HG02943 (cell line): ENCODE measurements at regions not wholly inside any gene's neighbourhood (a gene's known extent, or its start where the extent isn't known, plus 50 kb on each side); places are given as distances from the start of the nearest gene placed in this dataset.
A peak's percentile ranks its signal among the peaks of the same experiment; 100 is the strongest.
"Not testable (repeated sequence)": the region's sequence is repeated elsewhere in the genome, so short reads cannot be mapped to it uniquely, and the experiment has no call there.

Source experiments
- ATAC-seq: cut with Tn5 transposase; IDR thresholded peaks from one replicate; pipeline ENCODE4 v1.9.1; 2021; ENCODE audit warnings: mild to moderate bottlenecking, low read depth, moderate library complexity; ENCODE audit not compliant: unreplicated experiment

DNA sequence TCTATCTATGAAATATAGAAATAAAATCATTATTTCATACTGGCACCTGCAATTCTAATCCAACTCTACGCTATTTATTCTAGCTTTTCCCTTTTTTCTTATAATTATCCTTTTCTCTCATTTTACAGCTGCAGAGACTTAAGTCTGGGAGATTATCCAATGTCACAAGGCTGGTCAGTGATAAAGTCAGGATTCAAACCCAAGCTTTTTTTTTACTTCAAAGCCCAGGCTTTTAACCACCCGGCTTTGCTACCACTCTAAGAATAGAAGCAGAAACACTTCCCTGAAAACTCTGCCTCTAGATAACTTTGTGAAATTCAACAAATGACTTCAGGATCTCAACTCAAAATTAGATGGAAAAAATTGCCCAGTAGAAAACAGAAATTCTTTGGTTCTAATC, 552.5 kb downstream of the IPMK start:
- no peak for ATAC-seq

- ATAC-seq: no peak
Measured at GRCh38 chr10:57707300-57707658, 560.4 kb downstream of the IPMK start.

DNA sequence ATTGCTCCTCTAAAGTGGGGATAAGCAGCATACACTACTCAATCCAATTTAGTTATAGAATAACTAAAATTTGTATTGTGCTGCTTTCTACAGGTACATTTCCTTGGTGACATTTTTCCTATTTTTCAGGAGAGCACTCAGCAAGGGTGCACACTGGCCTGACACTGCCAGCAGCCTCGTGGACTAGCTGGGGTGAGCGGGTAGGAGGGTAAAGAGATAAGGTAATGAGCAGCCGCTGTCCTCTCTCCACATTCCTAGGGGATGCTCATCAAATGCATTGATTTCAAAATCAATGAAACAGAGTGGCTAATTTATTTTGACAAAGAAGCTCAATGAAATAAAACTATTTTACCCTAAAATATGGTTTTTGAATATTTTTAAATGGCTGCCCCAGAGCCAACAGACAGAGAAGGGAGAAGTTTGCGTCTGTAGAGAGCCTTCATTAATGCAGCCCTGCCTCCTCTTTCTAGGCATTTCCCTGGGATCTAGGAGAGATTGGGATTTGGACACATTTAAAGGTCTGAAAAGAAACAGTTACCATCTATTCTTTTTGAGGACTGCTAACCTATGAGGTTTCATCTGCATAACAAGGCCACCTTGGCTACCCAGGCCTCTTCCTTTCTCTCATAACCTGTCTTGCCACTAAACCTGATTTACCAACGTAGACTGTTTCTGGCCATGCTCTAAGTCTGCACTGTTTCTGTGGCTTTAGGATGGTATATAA, 561.0 kb downstream of the IPMK start:
- ATAC-seq: no peak

DNA sequence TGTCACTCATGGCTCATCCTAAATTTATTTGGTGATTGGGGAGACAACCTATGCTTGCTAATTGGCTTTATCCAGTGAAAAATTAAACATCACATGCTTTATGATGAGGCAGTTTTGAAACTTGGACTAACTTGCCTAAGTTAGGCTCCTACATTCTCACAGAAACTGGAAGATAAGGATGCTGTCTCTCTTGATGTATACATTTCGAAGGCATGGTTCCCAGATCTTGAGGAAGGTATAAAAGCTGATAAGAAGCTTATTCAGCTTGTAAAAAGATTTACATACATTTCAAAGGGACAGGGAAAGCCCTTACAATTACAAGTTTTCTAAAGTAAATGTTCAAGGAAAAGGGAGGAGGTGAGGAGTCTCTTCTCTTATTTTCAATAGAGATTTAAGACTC, 561.7 kb downstream of the IPMK start:
- ATAC-seq: no peak

GRCh38 chr10:57699944-57700343, 567.8 kb downstream of the IPMK start:
- no peak for ATAC-seq

- ATAC-seq: no peak
Measured at GRCh38 chr10:57696641-57697040, 571.1 kb downstream of the IPMK start.

GRCh38 chr10:57694956-57695608, 572.6 kb downstream of the IPMK start:
- ATAC-seq: no peak

DNA sequence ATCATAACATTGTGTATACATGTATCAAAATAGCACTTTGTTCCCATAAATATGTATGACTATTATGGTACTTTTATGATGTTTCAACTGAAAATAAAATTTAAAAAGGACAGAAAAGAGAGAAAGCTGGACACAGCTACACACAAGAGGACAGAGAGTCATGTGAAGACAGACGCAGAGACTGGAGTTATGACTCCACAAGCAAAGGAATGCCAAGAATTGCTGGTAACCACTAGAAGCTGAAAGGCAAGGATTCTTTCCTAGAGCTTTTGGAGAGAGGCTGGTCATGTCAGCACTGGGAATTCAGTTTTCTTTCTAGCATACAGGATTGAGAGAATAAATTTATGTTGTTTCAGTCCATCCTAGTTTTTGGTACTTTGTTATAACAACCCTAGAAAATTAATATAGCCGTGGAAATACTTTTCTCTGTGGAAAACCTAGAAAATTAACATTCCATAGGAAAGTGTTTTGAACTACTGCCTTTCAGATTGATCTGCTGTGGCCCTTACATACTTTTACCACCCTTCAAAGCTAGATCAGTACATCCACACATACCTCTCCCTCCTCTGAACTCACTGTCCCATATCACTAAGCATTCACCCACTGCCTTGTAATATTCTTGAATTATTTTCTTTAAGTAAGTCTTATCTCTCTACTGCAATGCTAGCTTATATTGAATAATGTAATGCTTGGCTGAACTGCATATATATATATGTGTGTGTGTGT, 575.3 kb downstream of the IPMK start:
- no peak for ATAC-seq

- no peak for ATAC-seq
Measured at GRCh38 chr10:57689596-57690297, 577.9 kb downstream of the IPMK start.

DNA sequence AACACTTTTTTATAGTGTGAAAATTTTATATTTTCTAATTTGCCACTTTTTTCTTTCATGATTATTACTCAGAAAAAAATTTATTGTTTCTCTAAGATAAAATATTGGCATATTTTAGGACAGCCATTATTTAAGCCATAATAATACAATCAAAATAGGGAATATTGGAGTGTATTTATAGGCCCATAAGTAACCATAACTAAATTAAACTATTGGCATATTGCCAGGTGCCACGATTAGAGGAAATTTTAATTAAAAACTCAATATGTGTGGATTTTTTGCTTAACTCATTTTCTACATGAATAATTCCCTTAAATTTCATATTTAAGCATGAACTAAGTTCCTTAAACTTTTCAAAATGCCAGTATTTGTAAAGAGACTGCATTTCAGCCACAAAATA, 587.8 kb downstream of the IPMK start:
- ATAC-seq: no peak

- no peak for ATAC-seq
Measured at GRCh38 chr10:57675125-57675524, 592.6 kb downstream of the IPMK start.

DNA sequence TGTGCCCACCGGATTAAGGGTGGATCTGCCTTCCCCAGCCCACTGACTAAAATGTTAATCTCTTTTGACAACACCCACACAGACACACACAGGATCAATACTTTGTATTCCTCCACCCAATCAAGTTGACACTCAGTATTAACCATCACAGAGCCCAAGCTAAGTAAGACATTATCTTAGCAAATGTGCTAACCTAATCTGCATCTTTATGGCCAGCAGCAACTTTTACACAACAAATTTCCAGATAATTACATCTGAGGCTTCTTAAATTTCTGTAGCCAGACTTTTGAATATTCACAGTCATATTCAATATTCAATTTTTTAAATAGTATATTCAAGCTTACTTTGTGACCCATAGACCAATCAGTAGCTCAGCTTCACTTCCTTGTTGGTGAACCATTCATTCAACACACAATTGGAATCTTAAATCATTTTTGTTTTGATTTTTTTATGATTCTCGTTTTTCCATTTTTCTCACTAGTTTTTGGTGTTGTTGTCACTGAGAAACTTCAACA, 594.2 kb downstream of the IPMK start:
- ATAC-seq: no peak

DNA sequence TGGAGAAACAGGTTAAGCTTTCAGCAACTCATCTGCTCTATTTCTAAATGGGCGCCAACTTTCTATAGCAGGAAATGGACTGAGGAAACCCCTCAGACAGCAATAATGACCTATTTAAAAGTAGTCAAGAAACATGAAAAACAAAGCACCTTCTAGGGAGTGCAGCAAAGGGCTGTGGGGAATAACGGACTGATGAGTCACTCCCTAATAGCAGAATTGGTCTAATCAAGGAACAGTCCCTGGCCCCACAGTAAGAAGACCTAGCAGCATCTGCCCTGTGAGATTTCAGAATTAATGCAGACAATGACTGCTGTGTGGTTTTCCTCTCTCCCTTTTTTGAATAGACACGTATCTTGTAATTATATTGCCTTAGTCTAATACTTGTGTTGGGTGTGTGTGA, 602.9 kb downstream of the IPMK start:
- no peak for ATAC-seq

- ATAC-seq: no peak
Measured at GRCh38 chr10:57663401-57663800, 604.3 kb downstream of the IPMK start.

GRCh38 chr10:57661206-57661605, 606.5 kb downstream of the IPMK start:
- no peak for ATAC-seq

DNA sequence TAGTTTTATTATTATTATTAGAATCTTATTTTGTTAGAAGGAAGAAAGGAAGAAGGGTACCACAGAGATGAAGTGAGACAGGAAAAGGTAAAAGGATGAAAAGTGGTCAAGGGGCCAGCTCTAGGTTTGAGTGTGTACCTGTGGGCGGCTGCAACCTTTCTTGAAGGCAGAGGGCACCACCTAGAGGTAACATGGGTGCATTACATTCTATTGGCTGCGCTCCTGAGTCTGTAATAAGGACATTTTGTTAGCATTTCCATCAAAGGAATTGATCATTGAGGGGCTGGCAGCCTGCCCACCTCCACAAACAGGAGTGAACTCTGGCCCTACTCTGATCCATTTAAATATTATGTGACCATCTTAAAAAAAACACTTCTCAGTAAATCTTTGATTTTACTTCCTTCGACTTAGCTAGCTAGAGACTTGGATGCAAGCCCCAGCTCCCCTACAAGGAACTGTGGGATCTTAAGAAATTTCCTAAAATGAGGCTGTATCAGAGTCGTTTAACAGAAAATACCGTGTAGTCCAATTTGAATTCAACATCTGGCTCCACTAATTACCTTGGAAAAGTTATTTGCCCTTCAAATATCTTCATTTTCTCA, 610.4 kb downstream of the IPMK start:
- ATAC-seq: peak; percentile 95

- no peak for ATAC-seq
Measured at GRCh38 chr10:57654856-57655255, 612.8 kb downstream of the IPMK start.

GRCh38 chr10:57645108-57645507, 622.6 kb downstream of the IPMK start:
- not testable (repeated sequence) for ATAC-seq

- no peak for ATAC-seq
Measured at GRCh38 chr10:57638411-57638810, 629.3 kb downstream of the IPMK start.

DNA sequence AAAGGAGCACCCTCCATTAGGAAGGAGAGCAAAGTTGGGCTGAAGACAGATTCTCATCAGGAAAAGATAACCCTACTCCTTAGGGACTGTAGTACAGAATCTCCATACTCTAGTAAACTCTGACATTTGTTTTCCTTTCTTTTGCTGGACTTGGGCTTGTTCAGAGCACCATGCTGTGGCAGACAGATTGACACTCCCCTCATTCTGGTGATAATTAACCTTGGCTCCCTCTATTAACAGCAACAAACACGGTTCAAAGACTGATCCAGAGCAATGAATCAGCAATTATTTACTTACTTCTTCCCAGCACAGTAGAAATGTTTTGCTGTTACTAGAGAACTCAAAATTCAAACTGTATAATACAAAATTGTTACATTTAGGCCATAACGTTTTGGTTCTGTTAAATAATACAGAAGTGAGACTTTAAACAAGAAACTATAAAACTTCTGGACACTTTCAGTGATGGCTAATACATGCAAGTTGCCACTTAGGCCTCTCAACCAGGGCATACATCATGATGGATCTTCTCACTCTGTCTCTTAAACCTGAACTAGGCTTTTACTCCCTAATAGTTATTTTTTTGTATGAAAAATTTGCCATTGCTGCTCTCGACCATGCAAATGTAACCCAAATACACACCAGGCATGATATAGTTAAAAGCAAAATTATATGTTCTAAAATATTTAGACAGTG, 639.0 kb downstream of the IPMK start:
- peak; percentile 82 for ATAC-seq
